ENCODE measurements at regions not wholly inside any gene's neighbourhood (a gene's known extent, or its start where the extent isn't known, plus 50 kb on each side); places are given as distances from the start of the nearest gene placed in this dataset.

DNA sequence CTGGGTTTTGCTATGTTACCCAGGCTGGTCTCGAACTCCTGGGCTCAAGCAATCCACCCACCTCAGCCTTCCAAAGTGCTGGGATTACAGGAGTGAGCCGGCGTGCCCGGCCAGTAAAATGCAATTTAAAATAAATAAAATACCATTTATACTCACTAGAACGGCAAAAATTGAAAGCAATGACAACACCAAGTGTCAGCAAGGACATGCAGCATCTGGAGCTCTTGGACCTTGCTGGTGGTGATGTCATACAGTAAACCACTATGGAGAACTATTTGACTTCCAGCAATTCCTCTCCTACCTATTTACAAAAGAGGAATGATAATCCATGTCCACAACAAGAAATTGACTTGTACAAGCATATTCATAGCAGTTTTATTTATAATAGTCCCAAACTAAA is 105.7 kb upstream of the PHACTR1 start:
- no peaks in the 10 kb centered on the region for H3K36me3 Mint-ChIP-seq
- no peak overlapping the region for H3K27ac Mint-ChIP-seq
- peaks cover 17% of the 10 kb centered on the region for H3K4me1 Mint-ChIP-seq
- H3K27me3 Mint-ChIP-seq (ENCODE audit: low read depth): no peaks in the 10 kb centered on the region
- ATAC-seq (no peak), DNase-seq (ENCODE audit: low spot score) (no peak)
- POLR2A ChIA-PET: no interaction called here
- CTCF ChIA-PET: interaction anchor here (1.2 to 2.0 kb wide), 3 partner anchors 283 to 321 kb away, joined by 3 to 5 read pairs (median 5); partner anchors contain the start of gene EDN1
- no peaks in the 10 kb centered on the region for H3K9me3 Mint-ChIP-seq
- TF ChIP-seq ZNF263 (CRISPR knock-in tag; IDR thresholded peaks at IDR 0.05; ENCODE audit: low read depth): no peak
- no peak for TF ChIP-seq RORB (CRISPR knock-in tag; IDR thresholded peaks at IDR 0.05)
- no peak for TF ChIP-seq PRRX2 (CRISPR knock-in tag; IDR thresholded peaks at IDR 0.05)
- TF ChIP-seq ZNF121 (CRISPR knock-in tag; IDR thresholded peaks at IDR 0.05): no peak
- TF ChIP-seq ETV6 (CRISPR knock-in tag; IDR thresholded peaks at IDR 0.05): no peak
- no peak for TF ChIP-seq ZNF317 (CRISPR knock-in tag; IDR thresholded peaks at IDR 0.05; ENCODE audit: borderline replicate concordance, low read depth)
- no peak for TF ChIP-seq RELA (CRISPR knock-in tag; IDR thresholded peaks at IDR 0.05; ENCODE audit: borderline replicate concordance)
- TF ChIP-seq, protein P1, sequence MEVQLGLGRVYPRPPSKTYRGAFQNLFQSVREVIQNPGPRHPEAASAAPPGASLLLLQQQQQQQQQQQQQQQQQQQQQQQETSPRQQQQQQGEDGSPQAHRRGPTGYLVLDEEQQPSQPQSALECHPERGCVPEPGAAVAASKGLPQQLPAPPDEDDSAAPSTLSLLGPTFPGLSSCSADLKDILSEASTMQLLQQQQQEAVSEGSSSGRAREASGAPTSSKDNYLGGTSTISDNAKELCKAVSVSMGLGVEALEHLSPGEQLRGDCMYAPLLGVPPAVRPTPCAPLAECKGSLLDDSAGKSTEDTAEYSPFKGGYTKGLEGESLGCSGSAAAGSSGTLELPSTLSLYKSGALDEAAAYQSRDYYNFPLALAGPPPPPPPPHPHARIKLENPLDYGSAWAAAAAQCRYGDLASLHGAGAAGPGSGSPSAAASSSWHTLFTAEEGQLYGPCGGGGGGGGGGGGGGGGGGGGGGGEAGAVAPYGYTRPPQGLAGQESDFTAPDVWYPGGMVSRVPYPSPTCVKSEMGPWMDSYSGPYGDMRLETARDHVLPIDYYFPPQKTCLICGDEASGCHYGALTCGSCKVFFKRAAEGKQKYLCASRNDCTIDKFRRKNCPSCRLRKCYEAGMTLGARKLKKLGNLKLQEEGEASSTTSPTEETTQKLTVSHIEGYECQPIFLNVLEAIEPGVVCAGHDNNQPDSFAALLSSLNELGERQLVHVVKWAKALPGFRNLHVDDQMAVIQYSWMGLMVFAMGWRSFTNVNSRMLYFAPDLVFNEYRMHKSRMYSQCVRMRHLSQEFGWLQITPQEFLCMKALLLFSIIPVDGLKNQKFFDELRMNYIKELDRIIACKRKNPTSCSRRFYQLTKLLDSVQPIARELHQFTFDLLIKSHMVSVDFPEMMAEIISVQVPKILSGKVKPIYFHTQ (CRISPR knock-in tag; IDR thresholded peaks at IDR 0.05): no peak
- TF ChIP-seq, protein P2, sequence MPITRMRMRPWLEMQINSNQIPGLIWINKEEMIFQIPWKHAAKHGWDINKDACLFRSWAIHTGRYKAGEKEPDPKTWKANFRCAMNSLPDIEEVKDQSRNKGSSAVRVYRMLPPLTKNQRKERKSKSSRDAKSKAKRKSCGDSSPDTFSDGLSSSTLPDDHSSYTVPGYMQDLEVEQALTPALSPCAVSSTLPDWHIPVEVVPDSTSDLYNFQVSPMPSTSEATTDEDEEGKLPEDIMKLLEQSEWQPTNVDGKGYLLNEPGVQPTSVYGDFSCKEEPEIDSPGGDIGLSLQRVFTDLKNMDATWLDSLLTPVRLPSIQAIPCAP (CRISPR knock-in tag; IDR thresholded peaks at IDR 0.05): no peak
- no peak for TF ChIP-seq NFYB (CRISPR knock-in tag; conservative IDR thresholded peaks at IDR 0.05; ENCODE audit: low read depth)
- no peak for TF ChIP-seq HMGA2 (CRISPR knock-in tag; IDR thresholded peaks at IDR 0.05)
- TF ChIP-seq, protein P3, sequence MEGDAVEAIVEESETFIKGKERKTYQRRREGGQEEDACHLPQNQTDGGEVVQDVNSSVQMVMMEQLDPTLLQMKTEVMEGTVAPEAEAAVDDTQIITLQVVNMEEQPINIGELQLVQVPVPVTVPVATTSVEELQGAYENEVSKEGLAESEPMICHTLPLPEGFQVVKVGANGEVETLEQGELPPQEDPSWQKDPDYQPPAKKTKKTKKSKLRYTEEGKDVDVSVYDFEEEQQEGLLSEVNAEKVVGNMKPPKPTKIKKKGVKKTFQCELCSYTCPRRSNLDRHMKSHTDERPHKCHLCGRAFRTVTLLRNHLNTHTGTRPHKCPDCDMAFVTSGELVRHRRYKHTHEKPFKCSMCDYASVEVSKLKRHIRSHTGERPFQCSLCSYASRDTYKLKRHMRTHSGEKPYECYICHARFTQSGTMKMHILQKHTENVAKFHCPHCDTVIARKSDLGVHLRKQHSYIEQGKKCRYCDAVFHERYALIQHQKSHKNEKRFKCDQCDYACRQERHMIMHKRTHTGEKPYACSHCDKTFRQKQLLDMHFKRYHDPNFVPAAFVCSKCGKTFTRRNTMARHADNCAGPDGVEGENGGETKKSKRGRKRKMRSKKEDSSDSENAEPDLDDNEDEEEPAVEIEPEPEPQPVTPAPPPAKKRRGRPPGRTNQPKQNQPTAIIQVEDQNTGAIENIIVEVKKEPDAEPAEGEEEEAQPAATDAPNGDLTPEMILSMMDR (IDR thresholded peaks at IDR 0.05): no peak
- TF ChIP-seq ESRRA (CRISPR knock-in tag; IDR thresholded peaks at IDR 0.05; ENCODE audit: borderline replicate concordance): no peak
- no peak for TF ChIP-seq SMAD3 (CRISPR knock-in tag; IDR thresholded peaks at IDR 0.05; ENCODE audit: borderline replicate concordance)
- no peak for TF ChIP-seq GABPB1 (CRISPR knock-in tag; IDR thresholded peaks at IDR 0.05)
- TF ChIP-seq, protein P4, sequence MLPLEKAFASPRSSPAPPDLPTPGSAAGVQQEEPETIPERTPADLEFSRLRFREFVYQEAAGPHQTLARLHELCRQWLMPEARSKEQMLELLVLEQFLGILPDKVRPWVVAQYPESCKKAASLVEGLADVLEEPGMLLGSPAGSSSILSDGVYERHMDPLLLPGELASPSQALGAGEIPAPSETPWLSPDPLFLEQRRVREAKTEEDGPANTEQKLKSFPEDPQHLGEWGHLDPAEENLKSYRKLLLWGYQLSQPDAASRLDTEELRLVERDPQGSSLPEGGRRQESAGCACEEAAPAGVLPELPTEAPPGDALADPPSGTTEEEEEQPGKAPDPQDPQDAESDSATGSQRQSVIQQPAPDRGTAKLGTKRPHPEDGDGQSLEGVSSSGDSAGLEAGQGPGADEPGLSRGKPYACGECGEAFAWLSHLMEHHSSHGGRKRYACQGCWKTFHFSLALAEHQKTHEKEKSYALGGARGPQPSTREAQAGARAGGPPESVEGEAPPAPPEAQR (CRISPR knock-in tag; IDR thresholded peaks at IDR 0.05): no peak
- TF ChIP-seq TEAD1 (CRISPR knock-in tag; IDR thresholded peaks at IDR 0.05): no peak
- TF ChIP-seq, protein P5, sequence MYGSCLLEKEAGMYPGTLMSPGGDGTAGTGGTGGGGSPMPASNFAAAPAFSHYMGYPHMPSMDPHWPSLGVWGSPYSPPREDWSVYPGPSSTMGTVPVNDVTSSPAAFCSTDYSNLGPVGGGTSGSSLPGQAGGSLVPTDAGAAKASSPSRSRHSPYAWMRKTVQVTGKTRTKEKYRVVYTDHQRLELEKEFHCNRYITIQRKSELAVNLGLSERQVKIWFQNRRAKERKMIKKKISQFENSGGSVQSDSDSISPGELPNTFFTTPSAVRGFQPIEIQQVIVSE (CRISPR knock-in tag; IDR thresholded peaks at IDR 0.05; ENCODE audit: borderline replicate concordance): no peak
- H3K4me3 Mint-ChIP-seq: no peak overlapping the region

DNA sequence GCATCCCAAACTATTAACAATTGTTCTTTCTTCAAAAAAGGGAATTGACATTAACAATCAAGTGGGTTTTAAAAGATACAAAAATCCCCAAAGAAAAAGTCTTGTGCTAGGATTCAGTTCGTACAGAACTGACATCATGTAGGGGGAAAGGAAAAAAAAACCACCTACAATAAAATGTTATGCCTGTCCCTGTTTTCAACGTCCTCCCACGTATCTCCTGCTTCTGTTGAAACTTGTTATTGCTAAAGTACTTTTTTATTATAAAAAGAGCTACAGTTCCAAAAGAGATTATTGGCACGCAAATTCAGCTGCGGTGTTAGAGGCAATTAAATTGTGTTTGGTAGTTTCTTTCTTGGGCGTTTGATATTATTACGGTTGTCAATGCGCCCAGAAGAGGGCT is 102.8 kb upstream of the PHACTR1 start:
- ChIA-PET POLR2A (no interaction called here), CTCF (no interaction called here)
- H3K27me3 Mint-ChIP-seq (ENCODE audit: low read depth): no peaks in the 10 kb centered on the region
- no peak overlapping the region for H3K4me3 Mint-ChIP-seq
- H3K4me1 Mint-ChIP-seq: peaks cover 10% of the 10 kb centered on the region
- no peaks in the 10 kb centered on the region for H3K9me3 Mint-ChIP-seq
- no peak for ATAC-seq
- no peak overlapping the region for H3K27ac Mint-ChIP-seq
- DNase-seq (ENCODE audit: low spot score): no peak
- no peaks in the 10 kb centered on the region for H3K36me3 Mint-ChIP-seq
- TF ChIP-seq ZBTB21 (CRISPR knock-in tag; IDR thresholded peaks at IDR 0.05; ENCODE audit: borderline replicate concordance) (no peak), EMX1 (CRISPR knock-in tag; IDR thresholded peaks at IDR 0.05) (no peak), PRRX2 (CRISPR knock-in tag; IDR thresholded peaks at IDR 0.05) (no peak), ZNF232 (CRISPR knock-in tag; IDR thresholded peaks at IDR 0.05) (no peak), CREM (CRISPR knock-in tag; IDR thresholded peaks at IDR 0.05) (no peak), SP1 (CRISPR knock-in tag; conservative IDR thresholded peaks at IDR 0.05) (no peak), NR2C2 (CRISPR knock-in tag; IDR thresholded peaks at IDR 0.05) (no peak)
- TF ChIP-seq, protein P6, sequence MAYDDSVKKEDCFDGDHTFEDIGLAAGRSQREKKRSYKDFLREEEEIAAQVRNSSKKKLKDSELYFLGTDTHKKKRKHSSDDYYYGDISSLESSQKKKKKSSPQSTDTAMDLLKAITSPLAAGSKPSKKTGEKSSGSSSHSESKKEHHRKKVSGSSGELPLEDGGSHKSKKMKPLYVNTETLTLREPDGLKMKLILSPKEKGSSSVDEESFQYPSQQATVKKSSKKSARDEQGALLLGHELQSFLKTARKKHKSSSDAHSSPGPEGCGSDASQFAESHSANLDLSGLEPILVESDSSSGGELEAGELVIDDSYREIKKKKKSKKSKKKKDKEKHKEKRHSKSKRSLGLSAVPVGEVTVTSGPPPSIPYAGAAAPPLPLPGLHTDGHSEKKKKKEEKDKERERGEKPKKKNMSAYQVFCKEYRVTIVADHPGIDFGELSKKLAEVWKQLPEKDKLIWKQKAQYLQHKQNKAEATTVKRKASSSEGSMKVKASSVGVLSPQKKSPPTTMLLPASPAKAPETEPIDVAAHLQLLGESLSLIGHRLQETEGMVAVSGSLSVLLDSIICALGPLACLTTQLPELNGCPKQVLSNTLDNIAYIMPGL (CRISPR knock-in tag; IDR thresholded peaks at IDR 0.05): no peak
- TF ChIP-seq, protein P7, sequence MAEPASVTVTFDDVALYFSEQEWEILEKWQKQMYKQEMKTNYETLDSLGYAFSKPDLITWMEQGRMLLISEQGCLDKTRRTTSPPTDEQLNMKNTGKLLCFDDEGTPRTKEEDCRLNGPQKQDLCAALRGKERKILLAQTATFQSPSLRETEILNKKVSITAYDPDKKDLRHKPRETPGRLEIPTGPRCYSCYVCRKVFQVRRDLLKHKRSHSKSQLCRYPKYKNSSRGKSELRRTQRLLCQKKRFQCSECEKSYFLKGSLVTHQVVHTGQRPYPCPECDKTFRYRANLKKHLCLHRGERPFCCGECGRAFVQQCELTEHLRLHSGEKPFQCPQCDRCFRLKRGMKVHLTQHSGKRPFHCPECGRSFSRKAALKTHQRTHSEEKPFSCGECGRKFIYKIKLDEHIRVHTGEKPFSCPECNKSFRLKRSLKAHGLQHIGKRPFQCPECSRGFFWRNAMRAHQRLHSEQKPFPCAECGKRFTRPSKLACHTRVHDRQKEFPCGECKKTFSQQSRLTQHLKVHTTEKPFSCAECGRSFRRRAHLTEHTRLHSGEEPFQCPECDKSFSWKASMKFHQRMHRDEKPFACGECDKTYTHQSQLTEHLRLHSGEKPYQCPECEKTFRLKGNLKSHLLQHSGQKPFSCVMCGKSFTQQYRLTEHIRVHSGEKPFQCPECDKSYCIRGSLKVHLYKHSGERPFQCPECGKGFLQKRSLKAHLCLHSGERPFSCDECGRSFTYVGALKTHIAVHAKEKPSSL (CRISPR knock-in tag; conservative IDR thresholded peaks at IDR 0.05): no peak
